GM12865 (cell line): ENCODE measurements at regions not wholly inside any gene's neighbourhood (a gene's known extent, or its start where the extent isn't known, plus 50 kb on each side); places are given as distances from the start of the nearest gene placed in this dataset.
"Not testable (repeated sequence)": the region's sequence is repeated elsewhere in the genome, so short reads cannot be mapped to it uniquely, and the experiment has no call there.

ENCODE experiments used
- DNase-seq: peaks from one replicate; pipeline ENCODE4 v3.0.0; 2010; ENCODE audit warnings: low read depth
- H3K4me3 ChIP-seq: 2 replicates; pipeline ENCODE4 v1.5.1; 2011; ENCODE audit warnings: mild to moderate bottlenecking, low read depth, low read length, control low read depth
- CTCF ChIP-seq: IDR thresholded peaks from 2 replicates; pipeline ENCODE4 v1.5.1; 2011; ENCODE audit warnings: low read length, control low read depth, low read depth, inconsistent platforms; ENCODE audit not compliant: insufficient read depth; ENCODE audit errors: missing control alignments

GRCh38 chr9:78150312-78150982, 85.4 kb upstream of the CEP78 start:
- TF ChIP-seq CTCF, result no peak
- DNase-seq, result no peak
- H3K4me3 ChIP-seq, result no peak overlapping the region

- no peak for DNase-seq
- H3K4me3 ChIP-seq, result no peak overlapping the region
- no peak for TF ChIP-seq CTCF
These were observed 86.1 kb upstream of the CEP78 start for GRCh38 chr9:78149702-78150291.

- DNase-seq, result no peak
These were observed 89.6 kb upstream of the CEP78 start for GRCh38 chr9:78146241-78146640.

DNA sequence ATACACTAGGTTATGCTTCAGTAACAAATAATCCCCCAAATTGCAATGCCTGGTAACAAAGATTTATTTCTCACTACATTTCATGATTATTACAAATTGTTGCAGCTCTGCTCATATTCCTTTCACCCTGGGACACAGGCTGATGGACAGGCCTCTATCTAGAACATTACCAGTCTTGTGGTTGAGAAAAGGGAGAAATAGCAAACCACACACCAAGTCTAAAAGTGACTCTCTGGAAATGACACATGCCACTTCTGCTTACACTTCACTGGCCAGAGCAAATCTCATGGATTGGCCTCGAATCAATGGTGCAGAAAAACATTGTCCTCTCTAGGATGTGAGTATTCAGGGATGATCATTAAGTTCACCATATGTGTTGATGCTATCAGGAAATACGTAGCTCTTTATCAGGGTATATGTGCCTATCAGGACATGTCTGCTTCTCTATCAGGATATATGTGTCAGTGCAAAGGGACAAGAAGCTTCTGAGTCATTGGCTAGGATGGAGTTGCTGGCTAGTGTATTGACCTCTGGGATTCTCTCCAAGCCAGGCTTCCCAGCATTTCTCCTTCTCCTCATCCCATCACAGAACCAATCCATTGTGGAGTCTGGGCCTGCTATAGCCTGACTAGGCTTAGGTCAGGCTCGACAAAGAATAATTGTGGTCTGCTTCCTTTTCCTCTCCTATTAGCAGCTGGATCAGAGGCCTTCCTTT, 91.1 kb upstream of the CEP78 start:
- H3K4me3 ChIP-seq, result no peak overlapping the region
- peak; percentile 29 for DNase-seq
- TF ChIP-seq CTCF, result no peak

More at GRCh38 chr9:78146241-78146640, 89.6 kb upstream of the CEP78 start:
- no peak for TF ChIP-seq CTCF
- no peak overlapping the region for H3K4me3 ChIP-seq

DNA sequence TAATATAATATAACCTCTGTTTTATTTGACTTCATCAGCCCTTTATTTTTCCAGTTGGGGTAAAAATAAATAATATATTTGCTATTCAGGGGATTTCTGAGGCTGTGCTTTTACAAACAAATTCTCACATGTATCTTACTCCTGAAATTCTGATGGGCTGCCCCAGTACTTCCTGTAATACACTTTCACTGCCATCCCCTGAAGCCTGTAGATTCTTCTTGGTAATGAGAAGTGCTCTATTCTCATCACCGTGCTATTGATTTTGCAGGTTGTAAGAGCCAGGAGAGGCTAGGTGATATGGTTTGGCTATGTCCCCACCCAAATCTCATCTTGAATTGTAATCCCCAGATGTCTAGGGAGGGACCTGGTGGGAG, 91.9 kb upstream of the CEP78 start:
- no peak for DNase-seq
- no peak overlapping the region for H3K4me3 ChIP-seq
- no peak for TF ChIP-seq CTCF

DNA sequence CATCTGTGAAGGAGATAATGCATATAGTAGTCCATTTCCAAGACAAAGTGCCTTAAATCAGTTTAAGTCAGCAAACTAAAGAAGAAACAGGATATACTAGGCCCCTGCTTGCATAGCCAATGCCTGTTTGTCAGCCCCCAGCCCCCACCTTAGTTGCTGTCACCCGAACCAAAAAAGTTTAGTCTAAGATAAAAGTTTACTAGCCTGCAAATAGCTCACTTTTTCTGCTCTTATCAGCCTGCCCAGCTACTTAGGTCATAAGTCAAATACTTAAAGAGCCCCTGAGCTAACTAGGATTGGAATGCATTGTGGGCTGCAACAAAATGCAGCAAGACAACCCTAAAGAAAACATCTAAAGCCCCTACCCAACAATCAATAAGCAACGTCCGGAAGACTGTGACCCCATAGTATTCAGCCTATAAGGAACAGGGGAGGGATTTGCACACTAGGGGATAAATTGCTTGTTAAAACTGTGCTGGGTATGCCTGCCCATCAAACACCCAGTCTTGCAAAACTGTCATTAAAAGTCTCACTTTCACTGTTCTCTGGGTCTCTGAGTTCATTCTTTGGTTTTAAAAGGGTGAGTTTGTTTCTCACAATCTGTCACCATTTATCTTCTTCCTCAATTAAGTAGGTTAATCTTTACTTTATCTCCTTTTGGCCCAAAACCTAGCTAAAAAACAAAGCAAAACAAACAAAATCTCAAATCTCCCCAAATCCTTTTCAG, 92.4 kb upstream of the CEP78 start:
- no peak overlapping the region for H3K4me3 ChIP-seq
- DNase-seq, result no peak
- TF ChIP-seq CTCF, result no peak

GRCh38 chr9:78142264-78142663, 93.6 kb upstream of the CEP78 start:
- DNase-seq, H3K4me3 ChIP-seq: not testable (repeated sequence)
